ENCODE measurements at regions not wholly inside any gene's neighbourhood (a gene's known extent, or its start where the extent isn't known, plus 50 kb on each side); places are given as distances from the start of the nearest gene placed in this dataset.

- WGBS (ENCODE audit: extremely low coverage, insufficient read length, low lambda C conversion rate), result no CpG with 5 or more reads among the region's 3 CpGs
- H2BK20ac ChIP-seq (ENCODE audit: low read depth, low read length, poor library complexity, severe bottlenecking), result no peak overlapping the region
- H4K91ac ChIP-seq (ENCODE audit: insufficient read length, low read depth, low read length), result no peak overlapping the region
- Mint-ChIP-seq H3K27ac (peak overlapping the region in 2 of 3 experiments; percentile 80 to 82; a peak in 5 of 7 replicates), H3K27me3 (ENCODE audit: low read depth) (no peaks in the 10 kb centered on the region), H3K36me3 (ENCODE audit: insufficient read depth in 1 of 3, low read depth in 3 of 3) (no peaks in the 10 kb centered on the region), H3K4me1 (peaks cover 15 to 20% of the 10 kb centered on the region in 2 experiments), H3K9me3 (no peaks in the 10 kb centered on the region), H3K4me3 (peak overlapping the region in 1 of 2 experiments; percentile 4; a peak in 1 of 5 replicates)
- no peak overlapping the region for H4K5ac ChIP-seq (ENCODE audit: insufficient read length, low read depth, low read length)
- H3K23me2 ChIP-seq (ENCODE audit: insufficient read length, low read depth, low read length, poor library complexity, severe bottlenecking), result no peaks in the 10 kb centered on the region
- H2BK15ac ChIP-seq (ENCODE audit: low read depth, low read length), result no peak overlapping the region
- H3K9me3 ChIP-seq (ENCODE audit: control insufficient read depth, low read depth, low read length), result no peaks in the 10 kb centered on the region
- DNase-seq, result peak; percentile 45
- no peak overlapping the region for H3K18ac ChIP-seq (ENCODE audit: insufficient read length, low read depth, low read length)
- TF ChIP-seq, protein P1, sequence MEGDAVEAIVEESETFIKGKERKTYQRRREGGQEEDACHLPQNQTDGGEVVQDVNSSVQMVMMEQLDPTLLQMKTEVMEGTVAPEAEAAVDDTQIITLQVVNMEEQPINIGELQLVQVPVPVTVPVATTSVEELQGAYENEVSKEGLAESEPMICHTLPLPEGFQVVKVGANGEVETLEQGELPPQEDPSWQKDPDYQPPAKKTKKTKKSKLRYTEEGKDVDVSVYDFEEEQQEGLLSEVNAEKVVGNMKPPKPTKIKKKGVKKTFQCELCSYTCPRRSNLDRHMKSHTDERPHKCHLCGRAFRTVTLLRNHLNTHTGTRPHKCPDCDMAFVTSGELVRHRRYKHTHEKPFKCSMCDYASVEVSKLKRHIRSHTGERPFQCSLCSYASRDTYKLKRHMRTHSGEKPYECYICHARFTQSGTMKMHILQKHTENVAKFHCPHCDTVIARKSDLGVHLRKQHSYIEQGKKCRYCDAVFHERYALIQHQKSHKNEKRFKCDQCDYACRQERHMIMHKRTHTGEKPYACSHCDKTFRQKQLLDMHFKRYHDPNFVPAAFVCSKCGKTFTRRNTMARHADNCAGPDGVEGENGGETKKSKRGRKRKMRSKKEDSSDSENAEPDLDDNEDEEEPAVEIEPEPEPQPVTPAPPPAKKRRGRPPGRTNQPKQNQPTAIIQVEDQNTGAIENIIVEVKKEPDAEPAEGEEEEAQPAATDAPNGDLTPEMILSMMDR (conservative IDR thresholded peaks at IDR 0.05), result no peak; the same call in 2 of the 3 replicates
- H3K14ac ChIP-seq (ENCODE audit: insufficient read depth, low read length), result no peak overlapping the region
- H2AFZ ChIP-seq (ENCODE audit: low read length), result peak overlapping the region; percentile 85
- H4K8ac ChIP-seq (replicated peaks; ENCODE audit: insufficient read length, low read depth, low read length), result no peak overlapping the region
- H3K4me1 ChIP-seq (ENCODE audit: insufficient read depth, low read length), result no peaks in the 10 kb centered on the region; the same call in none of the 2 replicates
- no peak overlapping the region for H3K56ac ChIP-seq (ENCODE audit: insufficient read length, low read depth, low read length)
- H3T11ph ChIP-seq (ENCODE audit: low read length), result no peak overlapping the region
- H3K27ac ChIP-seq (ENCODE audit: insufficient read length, low read depth, low read length), result no peak overlapping the region
- H4K20me1 ChIP-seq (ENCODE audit: control insufficient read depth, insufficient read depth, insufficient read length), result no peaks in the 10 kb centered on the region
- no peak overlapping the region for H3K4me2 ChIP-seq (ENCODE audit: insufficient read depth, insufficient read length, low read length)
- H2BK120ac ChIP-seq (ENCODE audit: low read depth, low read length, poor library complexity, severe bottlenecking), result no peak overlapping the region
- H3K4ac ChIP-seq (ENCODE audit: low read depth, low read length), result no peak overlapping the region
- H3K79me2 ChIP-seq (ENCODE audit: insufficient read depth, low read length), result no peaks in the 10 kb centered on the region
- no peak overlapping the region for H3K23ac ChIP-seq (ENCODE audit: insufficient read length, low read depth, low read length)
- H2BK5ac ChIP-seq (ENCODE audit: insufficient read length, low read length), result no peak overlapping the region
- no peak overlapping the region for H2BK12ac ChIP-seq (ENCODE audit: insufficient read length, low read depth, low read length)
- H3K9ac ChIP-seq (ENCODE audit: extremely low read depth, insufficient read length, low read length), result no peak overlapping the region
- H3K27me3 ChIP-seq (ENCODE audit: insufficient read depth, low read length), result no peaks in the 10 kb centered on the region
- no peak overlapping the region for H2AK5ac ChIP-seq (ENCODE audit: insufficient read length, low read length)
- no peaks in the 10 kb centered on the region for H3K79me1 ChIP-seq (ENCODE audit: insufficient read depth, low read depth, low read length, poor library complexity, severe bottlenecking)
Observed at GRCh38 chr9:8234316-8234715, 434.7 kb upstream of the DMAC1 start.

Measured in H9 (cell line).